ENCODE measurements at regions not wholly inside any gene's neighbourhood (a gene's known extent, or its start where the extent isn't known, plus 50 kb on each side); places are given as distances from the start of the nearest gene placed in this dataset.

GRCh38 chr15:66942649-66943390 lies 122.6 kb upstream of the SMAD3 start:
- 95% methylated on average over 11 of the region's 11 CpGs for WGBS
- TF ChIP-seq POLR2AphosphoS5 (IDR thresholded peaks at IDR 0.05): no peak
- TF ChIP-seq CTCF (IDR thresholded peaks at IDR 0.05): no peak
- no peak for TF ChIP-seq POLR2A (IDR thresholded peaks at IDR 0.05)
- Histone ChIP-seq H3K4me3 (no peak overlapping the region), H3K36me3 (no peaks in the 10 kb centered on the region), H3K4me1 (replicated peaks) (no peaks in the 10 kb centered on the region), H3K27me3 (replicated peaks; ENCODE audit: insufficient read depth) (no peaks in the 10 kb centered on the region), H3K27ac (no peak overlapping the region), H3K9me3 (no peaks in the 10 kb centered on the region)
- DNase-seq (ENCODE audit: low spot score): no peak
- intact Hi-C loops (cut with DNase I): loop anchor here (10.0 kb wide), 1 partner anchor 122 kb away; the partner anchor contains the start of gene SMAD3

GRCh38 chr15:66943456-66944095 lies 121.8 kb upstream of the SMAD3 start:
- Histone ChIP-seq H3K9me3 (no peaks in the 10 kb centered on the region), H3K4me1 (replicated peaks) (no peaks in the 10 kb centered on the region), H3K36me3 (no peaks in the 10 kb centered on the region), H3K27ac (no peak overlapping the region), H3K4me3 (no peak overlapping the region), H3K27me3 (replicated peaks; ENCODE audit: insufficient read depth) (no peaks in the 10 kb centered on the region)
- intact Hi-C loops (cut with DNase I): loop anchor here (10.0 kb wide), 1 partner anchor 121 kb away; the partner anchor contains the start of gene SMAD3
- 77% methylated on average over 10 of the region's 10 CpGs for WGBS
- TF ChIP-seq POLR2AphosphoS5 (IDR thresholded peaks at IDR 0.05) (no peak), CTCF (IDR thresholded peaks at IDR 0.05) (no peak), POLR2A (IDR thresholded peaks at IDR 0.05) (no peak)
- DNase-seq (ENCODE audit: low spot score): no peak

- whole genome bisulfite sequencing: 90% methylated on average over 14 of the region's 14 CpGs
- no peaks in the 10 kb centered on the region for H3K4me1 ChIP-seq (replicated peaks)
- no peak overlapping the region for H3K4me3 ChIP-seq
- H3K9me3 ChIP-seq: no peaks in the 10 kb centered on the region
- DNase-seq (ENCODE audit: low spot score): no peak
- no peaks in the 10 kb centered on the region for H3K27me3 ChIP-seq (replicated peaks; ENCODE audit: insufficient read depth)
- H3K36me3 ChIP-seq: no peaks in the 10 kb centered on the region
- H3K27ac ChIP-seq: no peak overlapping the region
- intact Hi-C loops (cut with DNase I): loop anchor here (10.0 kb wide), 1 partner anchor 121 kb away; the partner anchor contains the start of gene SMAD3
- no peak for TF ChIP-seq CTCF (IDR thresholded peaks at IDR 0.05)
- TF ChIP-seq POLR2A (IDR thresholded peaks at IDR 0.05): no peak
- no peak for TF ChIP-seq POLR2AphosphoS5 (IDR thresholded peaks at IDR 0.05)
Observed at GRCh38 chr15:66944121-66944520, 121.3 kb upstream of the SMAD3 start.

GRCh38 chr15:66945286-66945685 lies 120.1 kb upstream of the SMAD3 start:
- 100% methylated on average over 1 of the region's 3 CpGs for WGBS
- intact Hi-C loops (cut with DNase I): loop anchor here (5.0 to 10.0 kb wide), 3 partner anchors 120 to 892 kb away; partner anchors contain the start of gene SMAD3
- Histone ChIP-seq H3K36me3 (no peaks in the 10 kb centered on the region), H3K27me3 (replicated peaks; ENCODE audit: insufficient read depth) (no peaks in the 10 kb centered on the region), H3K9me3 (no peaks in the 10 kb centered on the region), H3K4me1 (replicated peaks) (no peaks in the 10 kb centered on the region), H3K27ac (no peak overlapping the region), H3K4me3 (no peak overlapping the region)
- DNase-seq (ENCODE audit: low spot score): no peak
- TF ChIP-seq POLR2AphosphoS5 (IDR thresholded peaks at IDR 0.05) (no peak), CTCF (IDR thresholded peaks at IDR 0.05) (no peak), POLR2A (IDR thresholded peaks at IDR 0.05) (no peak)

All from prostate gland (tissue), 2 donors.